ENCODE measurements at regions not wholly inside any gene's neighbourhood (a gene's known extent, or its start where the extent isn't known, plus 50 kb on each side); places are given as distances from the start of the nearest gene placed in this dataset.

DNA sequence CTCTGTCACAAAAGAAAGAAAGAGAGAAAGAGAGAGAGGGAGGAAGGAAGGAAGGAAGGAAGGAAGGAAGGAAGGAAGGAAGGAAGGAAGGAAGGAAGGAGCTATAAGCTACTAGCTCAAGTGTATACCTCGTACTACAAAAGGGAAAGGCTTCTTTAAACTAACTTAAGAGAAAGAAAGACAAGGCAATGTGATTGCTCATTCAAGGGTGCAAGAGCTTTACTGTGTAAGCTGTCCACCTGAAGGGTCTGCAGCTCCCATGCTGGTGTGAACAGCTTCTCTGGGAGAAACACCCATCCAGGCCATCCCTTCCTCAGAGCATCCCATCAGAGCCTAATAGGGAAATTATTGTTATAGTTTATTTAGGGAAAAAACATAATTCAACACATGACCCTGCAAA, 286.1 kb upstream of the ID2 start:
- H3K36me3 ChIP-seq (ENCODE audit: control insufficient read depth in 4 of 4, insufficient read depth in 3 of 4, low read depth in 1 of 4, low read length in 3 of 4), result no peaks in the 10 kb centered on the region
- no peak overlapping the region for H3K9ac ChIP-seq (ENCODE audit: low read depth in 1 of 2, low read length in 2 of 2)
- no peak for TF ChIP-seq HNF4G (IDR thresholded peaks at IDR 0.05)
- no peak for TF ChIP-seq RAD21 (IDR thresholded peaks at IDR 0.05)
- TF ChIP-seq FOXA2 (IDR thresholded peaks at IDR 0.05), result no peak
- TF ChIP-seq FOXA1 (IDR thresholded peaks at IDR 0.05), result no peak
- TF ChIP-seq EGR1 (IDR thresholded peaks at IDR 0.05; ENCODE audit: low read depth in 2 of 2), result no peak
- TF ChIP-seq RXRA (IDR thresholded peaks at IDR 0.05), result no peak
- TF ChIP-seq YY1 (IDR thresholded peaks at IDR 0.05), result no peak
- H3K4me1 ChIP-seq (ENCODE audit: control insufficient read depth in 4 of 4, insufficient read depth in 4 of 4, low read length in 3 of 4), result peaks cover 0 to 15% (median 9%) of the 10 kb centered on the region in 4 donors
- H3K4me3 ChIP-seq (ENCODE audit: low read depth in 1 of 3, low read length in 3 of 3), result no peak overlapping the region
- H3K27ac ChIP-seq (ENCODE audit: low read depth in 1 of 2, low read length in 2 of 2), result no peak overlapping the region
- H3K9me3 ChIP-seq (ENCODE audit: control insufficient read depth in 4 of 4, low read length in 3 of 4), result no peaks in the 10 kb centered on the region
- 80% methylated on average over 1 of the region's 1 CpG for WGBS
- no peak for DNase-seq (ENCODE audit: low spot score)
- no peaks in the 10 kb centered on the region for H3K27me3 ChIP-seq (ENCODE audit: control insufficient read depth in 4 of 4, insufficient read depth in 4 of 4, low read length in 3 of 4)

DNA sequence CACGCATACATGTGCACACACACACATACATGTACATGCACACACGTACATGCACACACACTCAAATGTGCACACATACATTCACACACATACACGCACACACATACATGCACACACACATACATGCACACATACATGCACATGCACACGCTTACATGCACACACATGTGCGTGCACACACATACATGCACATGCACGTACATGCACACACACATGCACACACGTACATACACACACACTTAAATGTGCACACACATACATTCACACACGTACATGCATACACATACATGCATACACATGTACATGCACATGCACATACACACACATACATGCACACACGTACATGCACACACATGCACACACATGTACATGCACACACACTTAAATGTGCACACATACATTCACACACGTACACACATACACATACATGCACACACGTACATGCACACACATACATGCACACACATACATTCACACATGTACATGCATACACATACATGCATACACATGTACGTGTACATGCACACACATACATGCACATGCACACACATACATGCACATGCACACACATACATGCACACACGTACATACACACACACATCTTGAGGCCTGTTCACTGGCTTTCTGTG, 283.7 kb upstream of the ID2 start:
- Histone ChIP-seq H3K9me3 (ENCODE audit: control insufficient read depth in 4 of 4, low read length in 3 of 4) (no peaks in the 10 kb centered on the region), H3K36me3 (ENCODE audit: control insufficient read depth in 4 of 4, insufficient read depth in 3 of 4, low read depth in 1 of 4, low read length in 3 of 4) (no peaks in the 10 kb centered on the region), H3K27me3 (ENCODE audit: control insufficient read depth in 4 of 4, insufficient read depth in 4 of 4, low read length in 3 of 4) (no peaks in the 10 kb centered on the region), H3K4me1 (ENCODE audit: control insufficient read depth in 4 of 4, insufficient read depth in 4 of 4, low read length in 3 of 4) (peaks cover 4 to 12% (median 8%) of the 10 kb centered on the region in 4 donors), H3K4me3 (ENCODE audit: low read depth in 1 of 3, low read length in 3 of 3) (no peak overlapping the region), H3K27ac (ENCODE audit: low read depth in 1 of 2, low read length in 2 of 2) (no peak overlapping the region), H3K9ac (ENCODE audit: low read depth in 1 of 2, low read length in 2 of 2) (no peak overlapping the region)
- no peak for DNase-seq (ENCODE audit: low spot score)
- 80% methylated on average over 13 of the region's 13 CpGs for WGBS
- TF ChIP-seq JUND (IDR thresholded peaks at IDR 0.05), result no peak
- no peak for TF ChIP-seq HNF4G (IDR thresholded peaks at IDR 0.05)
- no peak for TF ChIP-seq ZBTB33 (IDR thresholded peaks at IDR 0.05)

- no peak for DNase-seq (ENCODE audit: low spot score)
- no peak overlapping the region for H3K27ac ChIP-seq (ENCODE audit: low read depth in 1 of 2, low read length in 2 of 2)
- peaks cover 4 to 22% (median 13%) of the 10 kb centered on the region in 4 donors for H3K4me1 ChIP-seq (ENCODE audit: control insufficient read depth in 4 of 4, insufficient read depth in 4 of 4, low read length in 3 of 4)
- no peaks in the 10 kb centered on the region for H3K27me3 ChIP-seq (ENCODE audit: control insufficient read depth in 4 of 4, insufficient read depth in 4 of 4, low read length in 3 of 4)
- 97% methylated on average over 4 of the region's 4 CpGs for WGBS
- no peak overlapping the region for H3K9ac ChIP-seq (ENCODE audit: low read depth in 1 of 2, low read length in 2 of 2)
- no peak overlapping the region for H3K4me3 ChIP-seq (ENCODE audit: low read depth in 1 of 3, low read length in 3 of 3)
- TF ChIP-seq TAF1 (conservative IDR thresholded peaks at IDR 0.05), result no peak
- no peak for TF ChIP-seq EGR1 (IDR thresholded peaks at IDR 0.05; ENCODE audit: low read depth in 2 of 2)
- TF ChIP-seq, protein P1, sequence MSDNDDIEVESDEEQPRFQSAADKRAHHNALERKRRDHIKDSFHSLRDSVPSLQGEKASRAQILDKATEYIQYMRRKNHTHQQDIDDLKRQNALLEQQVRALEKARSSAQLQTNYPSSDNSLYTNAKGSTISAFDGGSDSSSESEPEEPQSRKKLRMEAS (IDR thresholded peaks at IDR 0.05), result no peak
- TF ChIP-seq RAD21 (IDR thresholded peaks at IDR 0.05), result no peak
- TF ChIP-seq CTCF (IDR thresholded peaks at IDR 0.05; ENCODE audit: low read depth, low read length, missing input control), result no peak
- TF ChIP-seq YY1 (IDR thresholded peaks at IDR 0.05), result no peak
- TF ChIP-seq, protein P2, sequence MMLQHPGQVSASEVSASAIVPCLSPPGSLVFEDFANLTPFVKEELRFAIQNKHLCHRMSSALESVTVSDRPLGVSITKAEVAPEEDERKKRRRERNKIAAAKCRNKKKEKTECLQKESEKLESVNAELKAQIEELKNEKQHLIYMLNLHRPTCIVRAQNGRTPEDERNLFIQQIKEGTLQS (IDR thresholded peaks at IDR 0.05), result no peak
- no peak for TF ChIP-seq GABPA (IDR thresholded peaks at IDR 0.05 in 1 of 2, conservative IDR thresholded peaks at IDR 0.05 in 1 of 2)
- TF ChIP-seq SP1 (IDR thresholded peaks at IDR 0.05), result no peak
- TF ChIP-seq, protein P3, sequence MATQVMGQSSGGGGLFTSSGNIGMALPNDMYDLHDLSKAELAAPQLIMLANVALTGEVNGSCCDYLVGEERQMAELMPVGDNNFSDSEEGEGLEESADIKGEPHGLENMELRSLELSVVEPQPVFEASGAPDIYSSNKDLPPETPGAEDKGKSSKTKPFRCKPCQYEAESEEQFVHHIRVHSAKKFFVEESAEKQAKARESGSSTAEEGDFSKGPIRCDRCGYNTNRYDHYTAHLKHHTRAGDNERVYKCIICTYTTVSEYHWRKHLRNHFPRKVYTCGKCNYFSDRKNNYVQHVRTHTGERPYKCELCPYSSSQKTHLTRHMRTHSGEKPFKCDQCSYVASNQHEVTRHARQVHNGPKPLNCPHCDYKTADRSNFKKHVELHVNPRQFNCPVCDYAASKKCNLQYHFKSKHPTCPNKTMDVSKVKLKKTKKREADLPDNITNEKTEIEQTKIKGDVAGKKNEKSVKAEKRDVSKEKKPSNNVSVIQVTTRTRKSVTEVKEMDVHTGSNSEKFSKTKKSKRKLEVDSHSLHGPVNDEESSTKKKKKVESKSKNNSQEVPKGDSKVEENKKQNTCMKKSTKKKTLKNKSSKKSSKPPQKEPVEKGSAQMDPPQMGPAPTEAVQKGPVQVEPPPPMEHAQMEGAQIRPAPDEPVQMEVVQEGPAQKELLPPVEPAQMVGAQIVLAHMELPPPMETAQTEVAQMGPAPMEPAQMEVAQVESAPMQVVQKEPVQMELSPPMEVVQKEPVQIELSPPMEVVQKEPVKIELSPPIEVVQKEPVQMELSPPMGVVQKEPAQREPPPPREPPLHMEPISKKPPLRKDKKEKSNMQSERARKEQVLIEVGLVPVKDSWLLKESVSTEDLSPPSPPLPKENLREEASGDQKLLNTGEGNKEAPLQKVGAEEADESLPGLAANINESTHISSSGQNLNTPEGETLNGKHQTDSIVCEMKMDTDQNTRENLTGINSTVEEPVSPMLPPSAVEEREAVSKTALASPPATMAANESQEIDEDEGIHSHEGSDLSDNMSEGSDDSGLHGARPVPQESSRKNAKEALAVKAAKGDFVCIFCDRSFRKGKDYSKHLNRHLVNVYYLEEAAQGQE (IDR thresholded peaks at IDR 0.05), result no peak
- TF ChIP-seq HNF4G (IDR thresholded peaks at IDR 0.05), result no peak
- TF ChIP-seq ZBTB33 (IDR thresholded peaks at IDR 0.05), result no peak
- TF ChIP-seq FOXA2 (IDR thresholded peaks at IDR 0.05), result no peak
- TF ChIP-seq FOXA1 (IDR thresholded peaks at IDR 0.05), result no peak
- no peak for TF ChIP-seq NR2F2 (IDR thresholded peaks at IDR 0.05)
- no peak for TF ChIP-seq HNF4A (conservative IDR thresholded peaks at IDR 0.05)
- TF ChIP-seq RXRA (IDR thresholded peaks at IDR 0.05), result no peak
- no peaks in the 10 kb centered on the region for H3K36me3 ChIP-seq (ENCODE audit: control insufficient read depth in 4 of 4, insufficient read depth in 3 of 4, low read depth in 1 of 4, low read length in 3 of 4)
- no peaks in the 10 kb centered on the region for H3K9me3 ChIP-seq (ENCODE audit: control insufficient read depth in 4 of 4, low read length in 3 of 4)
These were observed 282.1 kb upstream of the ID2 start for GRCh38 chr2:8399731-8400130.
